GM23338 (cell line): ENCODE measurements at regions not wholly inside any gene's neighbourhood (a gene's known extent, or its start where the extent isn't known, plus 50 kb on each side); places are given as distances from the start of the nearest gene placed in this dataset.

Experiments
- ATAC-seq: fragments of 200-7000 bp; cut with Tn5 transposase; 3 replicates; pipeline ENCODE4 v1.9.1; 2020
- DNase-seq: peaks from one replicate; pipeline ENCODE4 v3.0.0-alpha.2; 2015; ENCODE audit warnings: low spot score
- H2AFZ ChIP-seq: fragments of 200-600 bp; sonication (generic); 2 replicates; pipeline ENCODE4 v1.8.0; 2016; ENCODE audit warnings: antibody characterized with exemption, mild to moderate bottlenecking, moderate library complexity
- H3F3A ChIP-seq: fragments of 200-600 bp; sonication (generic); replicated peaks from 2 replicates; pipeline ENCODE4 v1.8.0; 2017; ENCODE audit warnings: antibody characterized with exemption, mixed run types, low read depth
- H3K27ac ChIP-seq: fragments of 200-600 bp; sonication (generic); 2 replicates; pipeline ENCODE4 v1.6.1; 2016; ENCODE audit warnings: low read depth
- H3K27me3 ChIP-seq: fragments of 200-600 bp; sonication (generic); 2 replicates; pipeline ENCODE4 v1.8.0; 2016; ENCODE audit warnings: mild to moderate bottlenecking, mixed run types, moderate library complexity; ENCODE audit not compliant: insufficient read depth
- H3K36me3 ChIP-seq: fragments of 200-600 bp; sonication (generic); 2 replicates; pipeline ENCODE4 v1.8.0; 2016; ENCODE audit warnings: mild to moderate bottlenecking; ENCODE audit not compliant: insufficient read depth
- H3K4me1 ChIP-seq: fragments of 200-600 bp; sonication (generic); 2 replicates; pipeline ENCODE4 v1.8.0; 2016; ENCODE audit warnings: mild to moderate bottlenecking, moderate library complexity; ENCODE audit not compliant: insufficient read depth
- H3K4me2 ChIP-seq: fragments of 200-600 bp; sonication (generic); 2 replicates; pipeline ENCODE4 v1.7.1; 2017; ENCODE audit warnings: mixed run types
- H3K4me3 ChIP-seq: fragments of 200-600 bp; sonication (generic); 2 replicates; pipeline ENCODE4 v1.6.1; 2016; ENCODE audit warnings: mixed run types
- H3K79me2 ChIP-seq: fragments of 200-600 bp; sonication (generic); replicated peaks from 2 replicates; pipeline ENCODE4 v1.8.0; 2017; ENCODE audit warnings: mild to moderate bottlenecking; ENCODE audit not compliant: insufficient read depth
- H3K9me2 ChIP-seq: fragments of 200-600 bp; sonication (generic); 2 replicates; pipeline ENCODE4 v1.8.0; 2017; ENCODE audit not compliant: insufficient read depth
- H4K20me1 ChIP-seq: fragments of 200-600 bp; sonication (generic); replicated peaks from 2 replicates; pipeline ENCODE4 v1.8.0; 2017; ENCODE audit warnings: mild to moderate bottlenecking; ENCODE audit not compliant: insufficient read depth
- H3K27ac Mint-ChIP-seq: 2 replicates; pipeline ENCODE4 v1.8.0; 2020; ENCODE audit warnings: inconsistent platforms, mild to moderate bottlenecking, moderate library complexity, mixed read lengths
- H3K27me3 Mint-ChIP-seq: 3 replicates; pipeline ENCODE4 v1.8.0; 2022; ENCODE audit warnings: low read depth, mild to moderate bottlenecking, moderate library complexity, mixed read lengths, inconsistent platforms; ENCODE audit not compliant: insufficient read depth, poor library complexity
- H3K36me3 Mint-ChIP-seq: 3 replicates; pipeline ENCODE4 v1.8.0; 2021; ENCODE audit warnings: low read depth, mild to moderate bottlenecking, inconsistent platforms, moderate library complexity, mixed read lengths
- H3K4me1 Mint-ChIP-seq: 3 replicates; pipeline ENCODE4 v1.8.0; 2020; ENCODE audit warnings: mild to moderate bottlenecking, inconsistent platforms, mixed read lengths
- H3K4me3 Mint-ChIP-seq: 3 replicates; pipeline ENCODE4 v1.8.0; 2021; ENCODE audit warnings: moderate library complexity, mild to moderate bottlenecking, inconsistent platforms, mixed read lengths
- H3K9me3 Mint-ChIP-seq: 3 replicates; pipeline ENCODE4 v1.8.0; 2020; ENCODE audit warnings: moderate library complexity, mild to moderate bottlenecking, inconsistent platforms, mixed read lengths
- CREB1 ChIP-seq: fragments of 250-450 bp; sonication (Bioruptor Pico); IDR thresholded peaks from 2 replicates; pipeline ENCODE4 v1.5.0; 2020; ENCODE audit warnings: low read depth, mild to moderate bottlenecking, moderate library complexity
- EZH2 ChIP-seq: fragments of 200-600 bp; sonication (generic); IDR thresholded peaks from one replicate; pipeline ENCODE4 v1.8.0; 2017; ENCODE audit warnings: antibody characterized with exemption, mild to moderate bottlenecking, low read depth; ENCODE audit not compliant: unreplicated experiment
- EZH2phosphoT487 ChIP-seq: fragments of 200-600 bp; sonication (generic); IDR thresholded peaks from one replicate; pipeline ENCODE4 v1.8.1; 2018; ENCODE audit warnings: antibody characterized with exemption; ENCODE audit not compliant: unreplicated experiment
- JUNB ChIP-seq: IDR thresholded peaks from one replicate; pipeline ENCODE4 v1.6.1; 2016; ENCODE audit warnings: antibody characterized with exemption; ENCODE audit not compliant: unreplicated experiment
- NANOG ChIP-seq: IDR thresholded peaks from 2 replicates; pipeline ENCODE4 v1.6.1; 2016; ENCODE audit warnings: antibody characterized with exemption, borderline replicate concordance
- POLR2AphosphoS5 ChIP-seq: IDR thresholded peaks from 2 replicates; pipeline ENCODE4 v1.6.1; 2016; ENCODE audit warnings: antibody characterized with exemption, low read depth
- REST ChIP-seq: IDR thresholded peaks from one replicate; pipeline ENCODE4 v1.6.1; 2018; ENCODE audit warnings: antibody characterized with exemption; ENCODE audit not compliant: unreplicated experiment
- STAT1 ChIP-seq: IDR thresholded peaks from one replicate; pipeline ENCODE4 v1.6.1; 2016; ENCODE audit warnings: antibody characterized with exemption; ENCODE audit not compliant: unreplicated experiment
- ZNF114 ChIP-seq: fragments of 250-450 bp; sonication (Bioruptor Pico); IDR thresholded peaks from 2 replicates; pipeline ENCODE4 v1.5.0; 2020; ENCODE audit warnings: mild to moderate bottlenecking, moderate library complexity
- ZNF331 ChIP-seq: fragments of 250-450 bp; sonication (Bioruptor Pico); IDR thresholded peaks from 2 replicates; pipeline ENCODE4 v1.5.0; 2020; ENCODE audit warnings: low read depth, mild to moderate bottlenecking, moderate library complexity
- ZNF462 ChIP-seq: fragments of 250-450 bp; sonication (Bioruptor Pico); IDR thresholded peaks from 2 replicates; pipeline ENCODE4 v1.5.0; 2020; ENCODE audit warnings: mild to moderate bottlenecking, moderate library complexity
- TF ChIP-seq, protein P1 (sequence below), 2 experiments: fragments of 200-600 bp in 1 of 2; sonication (generic) in 1 of 2; conservative IDR thresholded peaks; 2 replicates each; pipeline versions ENCODE4 v1.5.1 to v1.6.1; 2016 to 2017; ENCODE audit warnings: antibody characterized with exemption in 2 of 2, low read depth in 2 of 2, mild to moderate bottlenecking in 2 of 2, moderate library complexity in 1 of 2
- TF ChIP-seq, protein P2 (sequence below): IDR thresholded peaks from 2 replicates; pipeline ENCODE4 v1.6.1; 2016; ENCODE audit warnings: antibody characterized with exemption

GRCh38 chr18:4587204-4587603 is 132.1 kb upstream of the DLGAP1 start:
- H3K27me3 ChIP-seq: no peaks in the 10 kb centered on the region
- no peak overlapping the region for H3K4me3 ChIP-seq
- H3K79me2 ChIP-seq: no peaks in the 10 kb centered on the region
- no peaks in the 10 kb centered on the region for H3F3A ChIP-seq
- no peak overlapping the region for H3K4me2 ChIP-seq
- Mint-ChIP-seq H3K4me1 (peaks cover 4% of the 10 kb centered on the region; the same call in 2 of the 3 replicates), H3K27me3 (peaks cover 2% of the 10 kb centered on the region), H3K9me3 (no peaks in the 10 kb centered on the region; the same call in 2 of the 3 replicates), H3K4me3 (no peak overlapping the region), H3K36me3 (no peaks in the 10 kb centered on the region), H3K27ac (no peak overlapping the region)
- DNase-seq (no peak), ATAC-seq (no peak)
- H3K36me3 ChIP-seq: no peaks in the 10 kb centered on the region
- H3K9me2 ChIP-seq: no peaks in the 10 kb centered on the region
- no peaks in the 10 kb centered on the region for H4K20me1 ChIP-seq
- no peak overlapping the region for H3K27ac ChIP-seq
- peak overlapping the region; percentile 25; the same call in 1 of the 2 replicates for H2AFZ ChIP-seq
- TF ChIP-seq JUNB (no peak), EZH2 (no peak), REST (no peak), STAT1 (no peak), POLR2AphosphoS5 (no peak), ZNF462 (no peak), NANOG (no peak), CREB1 (no peak), ZNF331 (CRISPR knock-in tag) (no peak), ZNF114 (CRISPR knock-in tag) (no peak), EZH2phosphoT487 (no peak)
- TF ChIP-seq, protein P1, sequence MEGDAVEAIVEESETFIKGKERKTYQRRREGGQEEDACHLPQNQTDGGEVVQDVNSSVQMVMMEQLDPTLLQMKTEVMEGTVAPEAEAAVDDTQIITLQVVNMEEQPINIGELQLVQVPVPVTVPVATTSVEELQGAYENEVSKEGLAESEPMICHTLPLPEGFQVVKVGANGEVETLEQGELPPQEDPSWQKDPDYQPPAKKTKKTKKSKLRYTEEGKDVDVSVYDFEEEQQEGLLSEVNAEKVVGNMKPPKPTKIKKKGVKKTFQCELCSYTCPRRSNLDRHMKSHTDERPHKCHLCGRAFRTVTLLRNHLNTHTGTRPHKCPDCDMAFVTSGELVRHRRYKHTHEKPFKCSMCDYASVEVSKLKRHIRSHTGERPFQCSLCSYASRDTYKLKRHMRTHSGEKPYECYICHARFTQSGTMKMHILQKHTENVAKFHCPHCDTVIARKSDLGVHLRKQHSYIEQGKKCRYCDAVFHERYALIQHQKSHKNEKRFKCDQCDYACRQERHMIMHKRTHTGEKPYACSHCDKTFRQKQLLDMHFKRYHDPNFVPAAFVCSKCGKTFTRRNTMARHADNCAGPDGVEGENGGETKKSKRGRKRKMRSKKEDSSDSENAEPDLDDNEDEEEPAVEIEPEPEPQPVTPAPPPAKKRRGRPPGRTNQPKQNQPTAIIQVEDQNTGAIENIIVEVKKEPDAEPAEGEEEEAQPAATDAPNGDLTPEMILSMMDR (conservative IDR thresholded peaks at IDR 0.05; ENCODE audit: low read depth in 2 of 2): no peak
- TF ChIP-seq, protein P2, sequence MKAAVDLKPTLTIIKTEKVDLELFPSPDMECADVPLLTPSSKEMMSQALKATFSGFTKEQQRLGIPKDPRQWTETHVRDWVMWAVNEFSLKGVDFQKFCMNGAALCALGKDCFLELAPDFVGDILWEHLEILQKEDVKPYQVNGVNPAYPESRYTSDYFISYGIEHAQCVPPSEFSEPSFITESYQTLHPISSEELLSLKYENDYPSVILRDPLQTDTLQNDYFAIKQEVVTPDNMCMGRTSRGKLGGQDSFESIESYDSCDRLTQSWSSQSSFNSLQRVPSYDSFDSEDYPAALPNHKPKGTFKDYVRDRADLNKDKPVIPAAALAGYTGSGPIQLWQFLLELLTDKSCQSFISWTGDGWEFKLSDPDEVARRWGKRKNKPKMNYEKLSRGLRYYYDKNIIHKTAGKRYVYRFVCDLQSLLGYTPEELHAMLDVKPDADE: no peak
- H3K4me1 ChIP-seq: no peaks in the 10 kb centered on the region
